Left ventricle myocardium inferior (tissue), 1 donor: ENCODE measurements at regions not wholly inside any gene's neighbourhood (a gene's known extent, or its start where the extent isn't known, plus 50 kb on each side); places are given as distances from the start of the nearest gene placed in this dataset.
"Not testable (repeated sequence)": the region's sequence is repeated elsewhere in the genome, so short reads cannot be mapped to it uniquely, and the experiment has no call there.

Experiments
- DNase-seq: peaks from one replicate; pipeline ENCODE4 v3.0.0-alpha.2; 2020
- H3K27ac ChIP-seq: fragments of 200-600 bp; replicated peaks from 2 replicates; pipeline ENCODE4 v1.8.0; 2021
- H3K27me3 ChIP-seq: fragments of 200-600 bp; 2 replicates; pipeline ENCODE4 v1.8.0; 2021; ENCODE audit warnings: low read depth
- H3K36me3 ChIP-seq: fragments of 200-600 bp; 2 replicates; pipeline ENCODE4 v1.8.0; 2021
- H3K4me1 ChIP-seq: fragments of 200-600 bp; 2 replicates; pipeline ENCODE4 v1.8.0; 2021
- H3K4me3 ChIP-seq: fragments of 200-600 bp; 2 replicates; pipeline ENCODE4 v1.8.0; 2021; ENCODE audit warnings: mild to moderate bottlenecking, moderate library complexity
- H3K9me3 ChIP-seq: fragments of 200-600 bp; replicated peaks from 2 replicates; pipeline ENCODE4 v1.8.0; 2021
- CTCF ChIP-seq: fragments of 200-600 bp; IDR thresholded peaks from 2 replicates; pipeline ENCODE4 v1.8.0; 2021; ENCODE audit warnings: antibody characterized with exemption, mild to moderate bottlenecking, borderline replicate concordance
- intact Hi-C: fragments of 100-400 bp; cut with micrococcal nuclease; formaldehyde crosslinking; loops from one replicate; pipeline ENCODE4 v1.11.0; 2022
- donor health status: DM: no; HTN: yes; CAD: no; lungs with severe emphysema.

GRCh38 chr15:23787346-23788105 is 100.4 kb upstream of the NDN start:
- intact Hi-C loops = no loop called here
- TF ChIP-seq CTCF = no peak
- no peak for DNase-seq

GRCh38 chr15:23793191-23793680 is 106.1 kb upstream of the NDN start:
- TF ChIP-seq CTCF = no peak
- Histone ChIP-seq H3K27ac (no peak overlapping the region), H3K36me3 (no peaks in the 10 kb centered on the region), H3K9me3 (peaks cover 10% of the 10 kb centered on the region), H3K27me3 (no peaks in the 10 kb centered on the region), H3K4me1 (no peaks in the 10 kb centered on the region), H3K4me3 (no peak overlapping the region)
- intact Hi-C loops = no loop called here
- no peak for DNase-seq

More at GRCh38 chr15:23787346-23788105, 100.4 kb upstream of the NDN start:
- Histone ChIP-seq H3K36me3 (no peaks in the 10 kb centered on the region), H3K4me3 (no peak overlapping the region), H3K27me3 (no peaks in the 10 kb centered on the region), H3K4me1 (no peaks in the 10 kb centered on the region), H3K27ac (no peak overlapping the region), H3K9me3 (no peaks in the 10 kb centered on the region)

GRCh38 chr15:23797747-23798446 is 110.8 kb upstream of the NDN start:
- no peak overlapping the region for H3K27ac ChIP-seq
- intact Hi-C loops = no loop called here
- H3K9me3 ChIP-seq = peaks cover 10% of the 10 kb centered on the region
- H3K36me3 ChIP-seq = no peaks in the 10 kb centered on the region
- H3K4me1 ChIP-seq = no peaks in the 10 kb centered on the region
- H3K27me3 ChIP-seq = no peaks in the 10 kb centered on the region
- no peak for DNase-seq
- H3K4me3 ChIP-seq = no peak overlapping the region
- no peak for TF ChIP-seq CTCF

- Histone ChIP-seq H3K4me3 (no peak overlapping the region), H3K27me3 (no peaks in the 10 kb centered on the region), H3K4me1 (no peaks in the 10 kb centered on the region), H3K36me3 (no peaks in the 10 kb centered on the region), H3K9me3 (peaks cover 4% of the 10 kb centered on the region), H3K27ac (no peak overlapping the region)
- DNase-seq = no peak
- intact Hi-C loops = no loop called here
- TF ChIP-seq CTCF = no peak
Measured at GRCh38 chr15:23801881-23802280, 114.8 kb upstream of the NDN start.

GRCh38 chr15:23802896-23803435 is 115.9 kb upstream of the NDN start:
- intact Hi-C loops = not testable (repeated sequence)

More at GRCh38 chr15:23802896-23803435, 115.9 kb upstream of the NDN start:
- not testable (repeated sequence) for H3K9me3 ChIP-seq, H3K36me3 ChIP-seq, H3K27ac ChIP-seq, H3K27me3 ChIP-seq, H3K4me1 ChIP-seq, DNase-seq, H3K4me3 ChIP-seq
